H54 (cell line): ENCODE measurements at regions not wholly inside any gene's neighbourhood (a gene's known extent, or its start where the extent isn't known, plus 50 kb on each side); places are given as distances from the start of the nearest gene placed in this dataset.
"Not testable (repeated sequence)": the region's sequence is repeated elsewhere in the genome, so short reads cannot be mapped to it uniquely, and the experiment has no call there.

Experiments used
- DNase-seq: peaks from one replicate; pipeline ENCODE4 v3.0.0; 2011; ENCODE audit warnings: low spot score, mixed read lengths; ENCODE audit not compliant: insufficient read length
- FAIRE-seq: peaks from 3 replicates; lab custom pipeline; 2011; peaks lifted over from hg19 to GRCh38; lab: Jason Lieb, UNC
- POLR2A ChIP-seq: IDR thresholded peaks from 2 replicates; pipeline ENCODE4 v1.6.1; 2011; ENCODE audit warnings: low read depth, mild to moderate bottlenecking, low read length

- DNase-seq (no peak), FAIRE-seq (no peak)
- no peak for TF ChIP-seq POLR2A
These were observed 318.5 kb downstream of the SH2D4B start for GRCh38 chr10:80856186-80856585.

GRCh38 chr10:80859279-80859678 lies 321.6 kb downstream of the SH2D4B start:
- not testable (repeated sequence) for FAIRE-seq, DNase-seq

- DNase-seq: no peak
- TF ChIP-seq POLR2A: no peak
- no peak for FAIRE-seq
These were observed 323.0 kb downstream of the SH2D4B start for GRCh38 chr10:80860719-80861118.

- no peak for DNase-seq
- no peak for TF ChIP-seq POLR2A
- FAIRE-seq: no peak
These were observed 324.2 kb downstream of the SH2D4B start for GRCh38 chr10:80861882-80862281.

- FAIRE-seq: no peak
- TF ChIP-seq POLR2A: no peak
- DNase-seq: no peak
These were observed 332.6 kb downstream of the SH2D4B start for GRCh38 chr10:80870282-80870681.

GRCh38 chr10:80871083-80871482 lies 333.4 kb downstream of the SH2D4B start:
- no peak for DNase-seq
- no peak for FAIRE-seq

GRCh38 chr10:80878330-80878729 lies 340.6 kb downstream of the SH2D4B start:
- FAIRE-seq: no peak
- DNase-seq: no peak
- TF ChIP-seq POLR2A: no peak

More at GRCh38 chr10:80871083-80871482, 333.4 kb downstream of the SH2D4B start:
- no peak for TF ChIP-seq POLR2A

GRCh38 chr10:80890146-80890545 lies 352.4 kb downstream of the SH2D4B start:
- no peak for TF ChIP-seq POLR2A
- no peak for DNase-seq
- no peak for FAIRE-seq

- DNase-seq: no peak
- FAIRE-seq: no peak
- TF ChIP-seq POLR2A: no peak
These were observed 355.6 kb downstream of the SH2D4B start for GRCh38 chr10:80893256-80893655.

- DNase-seq: no peak
- no peak for TF ChIP-seq POLR2A
- no peak for FAIRE-seq
These were observed 356.6 kb downstream of the SH2D4B start for GRCh38 chr10:80894311-80894791.

- FAIRE-seq (no peak), DNase-seq (no peak)
- TF ChIP-seq POLR2A: no peak
These were observed 357.2 kb downstream of the SH2D4B start for GRCh38 chr10:80894797-80895467.

- FAIRE-seq: no peak
These were observed 358.4 kb downstream of the SH2D4B start for GRCh38 chr10:80896076-80896475.

GRCh38 chr10:80896959-80897358 lies 359.3 kb downstream of the SH2D4B start:
- FAIRE-seq: no peak

More at GRCh38 chr10:80896076-80896475, 358.4 kb downstream of the SH2D4B start:
- no peak for DNase-seq
- TF ChIP-seq POLR2A: no peak

GRCh38 chr10:80900661-80901060 lies 363.0 kb downstream of the SH2D4B start:
- FAIRE-seq: no peak
- no peak for DNase-seq
- no peak for TF ChIP-seq POLR2A

More at GRCh38 chr10:80896959-80897358, 359.3 kb downstream of the SH2D4B start:
- DNase-seq: no peak
- no peak for TF ChIP-seq POLR2A

GRCh38 chr10:80908611-80909010 lies 370.9 kb downstream of the SH2D4B start:
- FAIRE-seq (no peak), DNase-seq (no peak)
- no peak for TF ChIP-seq POLR2A
